GM19452 (cell line): ENCODE measurements at regions not wholly inside any gene's neighbourhood (a gene's known extent, or its start where the extent isn't known, plus 50 kb on each side); places are given as distances from the start of the nearest gene placed in this dataset.

Experiments
- ATAC-seq: cut with Tn5 transposase; IDR thresholded peaks from one replicate; pipeline ENCODE4 v1.9.1; 2021; ENCODE audit not compliant: unreplicated experiment

- ATAC-seq, result no peak
Measured at GRCh38 chrX:40485973-40486372, 94.8 kb upstream of the ATP6AP2 start.

- ATAC-seq, result no peak
Measured at GRCh38 chrX:40485102-40485826, 95.5 kb upstream of the ATP6AP2 start.

GRCh38 chrX:40484408-40485091 lies 96.2 kb upstream of the ATP6AP2 start:
- no peak for ATAC-seq

GRCh38 chrX:40483502-40483901 lies 97.3 kb upstream of the ATP6AP2 start:
- ATAC-seq, result no peak

- ATAC-seq, result no peak
Measured at GRCh38 chrX:40479777-40480318, 100.9 kb upstream of the ATP6AP2 start.

- no peak for ATAC-seq
Measured at GRCh38 chrX:40478474-40479065, 102.2 kb upstream of the ATP6AP2 start.

GRCh38 chrX:40476958-40477357 lies 103.8 kb upstream of the ATP6AP2 start:
- ATAC-seq, result no peak

- ATAC-seq, result no peak
Measured at GRCh38 chrX:40474645-40475044, 106.1 kb upstream of the ATP6AP2 start.

GRCh38 chrX:40474205-40474626 lies 106.6 kb upstream of the ATP6AP2 start:
- no peak for ATAC-seq

GRCh38 chrX:40473460-40474204 lies 107.1 kb upstream of the ATP6AP2 start:
- ATAC-seq, result no peak

GRCh38 chrX:40471965-40472648 lies 108.7 kb upstream of the ATP6AP2 start:
- ATAC-seq, result no peak

- no peak for ATAC-seq
Measured at GRCh38 chrX:40470830-40471429, 109.8 kb upstream of the ATP6AP2 start.

- no peak for ATAC-seq
Measured at GRCh38 chrX:40469316-40469715, 111.5 kb upstream of the ATP6AP2 start.

- ATAC-seq, result peak; percentile 58
Measured at GRCh38 chrX:40468033-40468846, 112.5 kb upstream of the ATP6AP2 start.

GRCh38 chrX:40467454-40467853 lies 113.3 kb upstream of the ATP6AP2 start:
- no peak for ATAC-seq

- no peak for ATAC-seq
Measured at GRCh38 chrX:40465735-40466551, 114.8 kb upstream of the ATP6AP2 start.

- ATAC-seq, result no peak
Measured at GRCh38 chrX:40462795-40463194, 118.0 kb upstream of the ATP6AP2 start.

- ATAC-seq, result no peak
Measured at GRCh38 chrX:40460926-40461325, 119.8 kb upstream of the ATP6AP2 start.
